C4-2B (cell line): ENCODE measurements at regions not wholly inside any gene's neighbourhood (a gene's known extent, or its start where the extent isn't known, plus 50 kb on each side); places are given as distances from the start of the nearest gene placed in this dataset.

Experiments
- H3K27ac ChIP-seq: fragments of 450-650 bp; 2 replicates; pipeline ENCODE4 v1.5.1; 2017
- CTCF ChIP-seq: fragments of 450-650 bp; conservative IDR thresholded peaks from 2 replicates; pipeline ENCODE4 v1.5.1; 2017; ENCODE audit warnings: mild to moderate bottlenecking
- ZFX ChIP-seq: fragments of 450-650 bp; IDR thresholded peaks from 2 replicates; pipeline ENCODE4 v1.6.1; 2017

DNA sequence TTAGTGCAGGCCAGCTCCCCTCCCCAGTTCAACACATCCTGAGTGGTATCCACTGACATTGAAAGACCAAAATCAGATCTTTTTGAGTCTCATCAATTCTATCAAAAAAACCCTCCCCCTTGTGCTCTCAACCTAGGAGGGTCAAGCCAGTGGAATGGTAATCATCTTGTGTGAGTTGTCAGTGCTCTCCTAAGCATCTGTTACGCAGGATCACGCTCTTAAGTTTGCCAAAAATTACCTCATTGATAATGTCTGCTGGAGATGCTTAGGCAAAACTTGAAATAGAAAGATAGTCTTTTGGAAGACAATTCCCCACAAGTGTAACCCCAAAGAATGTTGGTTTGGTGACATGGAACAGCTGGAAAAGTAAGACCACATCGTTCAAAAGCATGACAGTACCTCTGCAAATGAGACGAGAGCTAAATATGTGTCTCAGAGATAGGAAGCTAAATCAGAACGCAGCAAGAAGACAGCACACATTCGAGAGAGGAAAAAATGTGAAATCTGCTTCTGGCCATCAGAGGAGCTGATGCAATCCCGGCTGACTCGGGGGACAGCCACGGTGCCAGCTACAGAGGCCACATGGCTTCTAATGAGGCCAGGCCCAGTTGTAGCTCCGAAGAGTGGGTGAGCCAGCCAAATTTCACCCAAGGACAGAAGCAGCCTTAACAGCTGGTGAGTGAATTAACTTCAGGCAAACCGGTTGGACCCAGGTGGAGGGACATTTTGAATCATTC, 753.9 kb downstream of the RNF144A start:
- H3K27ac ChIP-seq = no peak overlapping the region
- TF ChIP-seq CTCF (no peak), ZFX (no peak)

DNA sequence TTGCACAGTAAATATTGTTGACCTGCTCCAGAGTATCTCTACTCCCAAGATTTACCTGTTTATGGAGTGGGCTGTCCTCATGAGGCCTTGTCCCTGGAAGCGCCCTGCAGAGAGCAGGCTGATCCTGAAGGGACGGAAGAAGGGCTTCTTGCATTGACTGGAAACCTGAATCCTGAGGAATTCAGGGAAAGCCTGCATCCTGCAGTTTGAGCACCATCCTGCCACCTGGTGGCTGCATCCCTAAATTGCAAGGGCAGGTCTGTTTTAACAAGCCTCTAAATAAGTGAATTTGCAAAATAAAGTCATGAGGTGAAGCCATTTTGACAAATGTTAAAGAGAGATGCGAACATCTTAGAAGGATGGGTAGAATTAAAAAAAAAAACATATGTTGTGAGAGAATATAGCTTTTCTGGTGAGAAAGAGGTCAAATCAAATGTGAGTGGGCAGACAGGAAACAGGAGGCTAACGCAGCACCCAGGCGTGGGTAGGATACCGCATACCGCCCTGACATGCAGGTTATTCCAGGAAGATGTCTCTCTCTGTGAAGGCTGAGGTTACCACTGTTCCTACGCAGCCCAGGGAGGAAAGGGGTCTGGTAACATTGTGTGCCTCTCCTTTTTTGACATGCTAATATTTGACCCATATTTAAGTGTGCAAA, 754.9 kb downstream of the RNF144A start:
- H3K27ac ChIP-seq = no peak overlapping the region
- TF ChIP-seq ZFX = no peak
- TF ChIP-seq CTCF = peak; percentile 86

GRCh38 chr2:7672685-7673071, 755.5 kb downstream of the RNF144A start:
- TF ChIP-seq CTCF (no peak), ZFX (no peak)
- no peak overlapping the region for H3K27ac ChIP-seq

DNA sequence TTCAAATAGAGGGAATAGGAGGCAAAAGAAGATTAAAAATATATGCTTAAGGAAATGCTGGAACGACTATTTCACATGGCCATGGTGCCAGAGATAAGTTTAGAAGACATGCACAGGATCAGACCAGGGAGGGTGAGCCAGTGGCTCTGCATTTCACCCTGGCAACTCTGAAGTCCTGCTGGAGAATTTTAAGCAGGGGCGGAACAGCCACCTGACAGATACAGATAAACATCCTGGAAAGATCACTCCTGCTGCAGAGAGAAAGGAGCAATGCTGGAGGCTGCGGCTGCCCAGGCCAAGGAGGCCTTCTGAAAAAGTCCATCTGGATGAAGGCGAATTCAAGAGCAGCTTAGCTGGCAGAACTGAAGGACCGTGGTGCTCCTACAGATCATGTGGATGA, 755.9 kb downstream of the RNF144A start:
- TF ChIP-seq CTCF (no peak), ZFX (no peak)
- H3K27ac ChIP-seq = no peak overlapping the region

GRCh38 chr2:7673853-7674252, 756.6 kb downstream of the RNF144A start:
- H3K27ac ChIP-seq = no peak overlapping the region
- no peak for TF ChIP-seq CTCF
- no peak for TF ChIP-seq ZFX

- TF ChIP-seq CTCF = no peak
- H3K27ac ChIP-seq = no peak overlapping the region
These were observed 757.4 kb downstream of the RNF144A start for GRCh38 chr2:7674606-7675005.

GRCh38 chr2:7676714-7677113, 759.5 kb downstream of the RNF144A start:
- TF ChIP-seq CTCF (no peak), ZFX (no peak)

More at GRCh38 chr2:7676714-7677113, 759.5 kb downstream of the RNF144A start:
- no peak overlapping the region for H3K27ac ChIP-seq
